Stimulated activated CD8-positive, alpha-beta memory T cell treated with anti-CD3 and anti-CD28 coated beads, Interleukin-4, amount 100 ng/mL, for 48 hours (primary cell): ENCODE measurements at regions not wholly inside any gene's neighbourhood (a gene's known extent, or its start where the extent isn't known, plus 50 kb on each side); places are given as distances from the start of the nearest gene placed in this dataset.
"Not testable (repeated sequence)": the region's sequence is repeated elsewhere in the genome, so short reads cannot be mapped to it uniquely, and the experiment has no call there.

Source experiments
- DNase-seq: peaks from one replicate; pipeline ENCODE4 v3.0.0-alpha.2; 2020

DNA sequence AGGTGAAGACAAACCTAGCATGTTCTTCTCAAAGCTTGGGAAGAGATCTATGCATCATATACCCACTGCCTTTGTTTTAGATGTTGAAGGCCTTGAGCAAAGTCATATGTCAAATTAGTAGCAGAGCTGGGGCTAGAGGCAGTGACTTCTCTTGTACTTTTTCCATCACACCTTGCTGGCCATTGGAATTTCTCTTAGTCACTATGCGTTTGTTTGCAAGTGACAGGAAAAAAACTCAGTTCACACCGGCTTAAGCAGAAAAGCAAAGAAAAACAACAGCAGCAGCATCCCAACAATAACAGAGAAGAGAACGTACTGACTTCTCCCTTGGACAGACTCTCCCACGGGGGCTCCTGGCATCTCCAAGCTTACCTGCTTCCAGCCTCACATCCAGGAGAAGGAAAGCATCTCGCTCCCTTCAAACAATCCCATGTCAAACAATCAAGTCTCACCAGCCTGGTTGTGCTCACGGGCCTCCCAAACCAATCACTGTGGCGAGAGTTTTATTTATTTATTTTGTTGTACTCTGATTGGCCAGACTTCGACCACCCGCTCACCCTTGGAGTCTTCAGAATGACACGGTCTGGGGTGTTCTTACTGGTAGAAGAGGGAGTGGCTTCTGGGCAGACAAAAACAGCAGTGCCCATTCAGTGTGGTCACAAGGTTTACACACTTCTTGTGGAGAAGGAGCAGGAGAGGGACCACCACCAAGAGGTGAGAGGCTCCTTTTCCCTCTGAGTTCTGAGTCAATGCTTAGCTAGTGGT lies 83.8 kb upstream of the STC2 start:
- DNase-seq = no peak

DNA sequence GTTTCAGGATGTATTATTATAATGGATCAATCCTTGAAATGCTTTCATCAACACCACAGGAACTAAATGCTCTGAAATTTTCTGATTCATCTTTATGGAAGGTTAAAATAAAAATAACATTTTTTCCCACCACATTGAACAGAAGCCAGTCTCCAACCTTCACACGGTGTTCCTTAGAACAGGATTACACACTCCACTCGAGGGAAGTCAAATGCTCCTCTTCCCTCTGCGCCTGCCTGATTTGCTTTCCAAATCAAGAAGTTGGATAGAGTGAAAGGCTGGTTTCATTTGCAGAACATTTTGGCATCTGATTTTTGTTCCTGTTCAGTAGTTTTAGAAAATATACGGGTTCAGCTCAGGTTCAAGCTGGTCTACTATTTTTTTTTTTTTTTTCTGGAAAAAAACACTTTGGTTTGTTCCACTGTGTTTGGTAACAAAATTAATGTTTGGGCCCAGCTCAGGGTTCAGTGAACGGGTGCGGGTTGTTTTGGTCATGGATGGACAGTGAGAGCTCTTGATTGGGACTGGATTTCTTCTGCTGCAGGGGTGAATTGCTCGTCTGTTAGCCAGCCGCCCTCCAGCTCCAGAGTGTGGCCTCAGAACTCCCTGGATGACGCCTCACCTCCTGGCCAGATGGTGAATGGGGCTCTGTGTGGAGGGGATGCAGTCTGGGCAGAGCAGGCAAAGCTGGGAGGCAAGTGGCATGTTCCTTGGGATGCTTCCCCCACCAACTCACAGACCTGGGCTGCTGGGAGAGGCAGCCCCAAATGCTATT lies 82.4 kb upstream of the STC2 start:
- DNase-seq = no peak

DNA sequence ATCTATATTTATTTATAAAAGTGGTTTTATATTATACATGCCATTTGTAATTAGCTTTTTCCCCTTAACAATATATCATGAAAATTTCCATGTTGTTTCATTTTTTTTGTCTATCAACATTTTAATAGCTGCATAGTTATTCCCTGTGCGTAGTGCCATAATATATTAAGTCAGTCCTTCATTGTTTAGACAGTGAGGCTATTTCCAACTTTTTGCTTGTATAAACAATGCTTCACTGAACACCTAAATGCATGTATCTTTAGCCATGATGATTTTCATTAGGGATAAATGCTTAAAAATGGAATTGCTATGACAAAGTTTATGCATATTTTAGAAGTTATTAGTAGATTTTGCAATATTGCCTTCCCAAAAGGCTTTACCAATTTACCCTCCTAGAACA lies 80.7 kb upstream of the STC2 start:
- no peak for DNase-seq

DNA sequence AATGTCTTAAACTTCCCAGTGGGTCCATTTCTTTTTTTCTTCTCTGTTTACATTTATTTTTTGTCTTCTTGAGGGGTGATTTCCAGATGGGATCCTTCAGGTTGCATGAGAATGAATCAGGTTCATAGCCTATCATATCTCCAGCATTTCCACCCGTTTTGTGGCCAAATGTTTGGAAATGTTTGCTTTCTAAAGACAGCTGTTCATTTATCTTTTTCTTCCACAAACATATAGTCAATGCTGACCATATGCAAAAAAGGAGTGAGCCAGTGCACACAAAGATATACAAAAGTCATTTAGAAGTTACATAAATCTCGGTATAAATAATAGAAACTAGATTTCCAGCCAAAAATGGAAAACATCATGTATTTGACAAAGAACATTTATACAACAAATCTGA lies 71.6 kb upstream of the STC2 start:
- DNase-seq = no peak

DNA sequence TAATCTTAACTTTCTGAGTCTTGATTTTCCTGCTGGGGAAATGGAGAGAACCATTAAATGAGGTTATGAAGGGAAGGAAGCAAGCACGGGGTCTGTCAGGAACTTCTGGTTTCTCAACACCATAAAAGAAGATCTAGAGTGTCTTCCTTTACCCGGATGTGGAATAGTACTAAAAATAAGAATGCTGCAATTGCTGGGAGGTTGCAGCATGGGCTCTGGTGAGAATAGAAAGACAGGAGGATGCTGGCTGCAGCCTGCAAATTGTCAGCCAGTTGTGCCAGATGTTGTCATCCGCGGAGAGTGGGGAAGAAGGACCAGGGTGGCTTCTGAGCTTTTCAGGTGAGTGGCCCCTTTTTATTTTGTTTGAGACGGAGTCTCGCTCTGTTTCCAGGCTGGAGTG lies 69.3 kb upstream of the STC2 start:
- no peak for DNase-seq

DNA sequence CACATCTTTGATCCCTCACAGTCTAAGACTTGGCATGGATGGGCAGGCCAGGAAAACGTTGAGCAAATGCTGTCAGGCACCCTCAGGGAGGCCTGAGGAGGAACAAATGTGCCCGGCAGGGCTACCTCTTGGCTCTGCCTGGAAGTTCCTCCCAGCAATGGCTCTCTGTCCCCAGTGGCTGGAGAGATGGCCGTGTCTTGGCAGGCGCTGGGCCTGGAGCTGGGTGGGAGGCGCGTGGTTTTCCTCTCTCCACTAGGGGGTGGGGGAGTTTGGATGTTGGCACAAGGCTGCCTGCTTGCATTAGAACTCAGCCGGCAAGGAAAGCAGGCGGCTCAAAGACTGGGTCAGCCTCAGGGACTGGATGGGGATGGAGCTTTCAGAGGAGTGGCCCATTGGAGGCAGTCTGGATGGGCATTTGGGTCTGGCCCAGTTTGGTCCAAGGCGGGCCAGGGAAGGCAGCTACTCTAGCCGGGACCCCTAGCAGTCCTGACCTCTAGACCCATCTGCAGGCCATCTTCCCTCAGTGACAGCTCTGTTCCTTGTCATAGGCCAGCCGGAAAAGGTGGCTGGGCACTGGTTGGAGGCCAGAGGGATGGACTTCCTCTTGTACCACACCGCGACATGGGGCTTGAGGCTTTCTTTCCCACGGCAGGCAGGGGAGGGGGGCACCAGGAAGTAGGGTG lies 68.2 kb upstream of the STC2 start:
- DNase-seq = no peak

DNA sequence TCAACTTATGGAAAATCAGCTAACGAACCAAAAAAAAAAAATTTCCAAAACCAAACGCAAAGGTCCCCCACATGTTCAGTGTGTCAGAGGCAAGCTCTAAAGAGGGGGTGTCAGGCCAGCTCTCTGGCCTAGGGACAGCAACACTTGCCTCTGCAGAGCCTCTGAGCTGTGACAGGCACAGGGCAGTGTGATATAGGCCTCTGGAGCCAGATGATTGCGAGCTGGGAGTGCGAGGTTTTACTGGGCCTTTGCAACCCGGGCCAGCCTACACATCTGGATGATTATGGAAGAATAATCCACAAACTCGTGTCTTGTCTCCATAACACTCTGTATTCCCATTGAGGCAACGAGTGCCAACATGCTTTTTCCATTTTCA lies 67.7 kb upstream of the STC2 start:
- no peak for DNase-seq

DNA sequence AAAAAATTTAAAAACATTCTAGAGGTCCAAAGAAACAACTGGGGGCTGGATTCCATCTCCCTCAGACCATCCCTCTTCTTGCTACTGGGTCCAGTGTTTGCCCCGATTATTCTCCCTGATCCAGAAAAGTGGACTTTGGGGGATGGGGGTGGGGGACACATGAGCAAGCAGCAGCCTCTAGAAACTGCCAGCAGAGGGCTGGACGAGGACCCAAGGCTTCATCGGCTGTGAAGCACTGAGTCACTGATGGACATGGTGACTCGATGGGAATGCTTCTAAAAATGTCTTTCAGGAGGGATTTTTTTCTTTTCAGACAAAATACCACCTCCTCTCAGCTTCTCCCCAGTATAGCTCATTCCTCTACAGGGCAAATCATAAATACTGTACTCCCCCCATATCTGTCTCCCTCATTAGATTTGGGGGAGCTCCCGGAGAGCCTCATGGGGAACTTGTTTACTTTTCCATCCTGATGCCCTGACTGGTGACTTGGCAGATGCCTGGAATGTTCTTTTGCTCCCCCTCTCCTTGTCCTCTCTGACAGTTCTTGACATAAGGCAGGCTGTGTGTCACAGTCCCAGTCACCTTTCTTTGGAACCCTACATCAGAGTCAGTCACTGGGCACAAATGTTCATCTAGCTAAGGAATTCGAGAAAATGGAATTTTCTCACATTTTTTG lies 67.2 kb upstream of the STC2 start:
- no peak for DNase-seq

DNA sequence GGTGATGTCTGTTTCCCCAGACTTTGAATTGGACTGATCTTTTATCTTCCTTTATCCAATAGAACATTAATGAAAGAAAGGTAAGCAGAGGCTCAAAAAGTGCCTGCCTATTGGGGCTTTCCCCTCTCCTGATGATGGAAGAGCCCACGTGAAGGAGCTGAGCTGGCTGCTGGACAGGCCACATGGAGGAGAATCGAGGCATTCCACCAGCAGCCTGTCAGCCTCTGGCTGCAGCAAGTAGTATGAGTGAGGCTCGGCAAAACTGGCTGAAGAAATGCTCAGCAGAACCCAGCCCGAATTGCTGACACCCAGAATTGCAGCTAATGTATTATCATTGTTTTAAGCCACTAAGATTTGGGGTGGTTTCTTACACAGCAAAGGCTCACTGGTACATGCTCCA lies 66.5 kb upstream of the STC2 start:
- no peak for DNase-seq

DNA sequence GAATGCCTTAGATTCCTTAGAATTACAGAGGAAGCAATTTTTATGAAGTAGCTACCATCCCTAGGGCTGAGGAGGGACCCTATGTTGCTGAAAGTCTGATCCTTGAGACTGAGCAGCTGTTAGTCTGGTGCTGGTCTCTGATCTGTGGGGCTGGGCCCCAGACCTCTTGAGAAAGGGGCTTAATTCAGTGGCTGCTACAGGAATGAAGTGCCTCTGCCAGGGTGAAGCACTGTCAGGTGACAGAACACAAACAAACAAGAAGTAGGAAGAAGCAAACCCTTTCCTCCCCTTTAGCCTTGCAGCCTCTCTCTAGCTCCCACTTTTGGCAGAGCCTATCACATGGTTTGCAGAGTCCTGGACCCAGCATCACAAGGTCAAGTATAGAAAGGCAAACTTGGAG lies 64.0 kb upstream of the STC2 start:
- no peak for DNase-seq

DNA sequence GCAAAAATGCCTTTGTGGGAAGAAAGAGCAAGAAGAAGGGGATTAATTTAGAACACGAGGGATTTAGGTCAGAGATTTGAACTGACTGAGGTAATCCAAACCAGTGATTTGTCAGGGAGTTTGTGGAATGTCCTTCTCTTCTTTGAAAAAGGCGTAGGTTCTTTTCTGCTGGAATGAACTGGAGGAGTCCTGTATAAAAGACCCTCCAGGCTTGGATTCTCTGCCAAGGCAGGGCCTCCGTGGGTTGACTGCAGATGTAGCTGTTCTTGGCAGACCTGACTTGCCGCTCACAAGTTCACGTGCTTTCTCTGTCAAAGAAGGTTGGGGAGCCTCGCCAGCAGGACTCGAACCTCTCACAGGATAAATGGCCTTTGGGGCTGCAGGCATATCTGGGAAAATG lies 62.8 kb upstream of the STC2 start:
- no peak for DNase-seq

DNA sequence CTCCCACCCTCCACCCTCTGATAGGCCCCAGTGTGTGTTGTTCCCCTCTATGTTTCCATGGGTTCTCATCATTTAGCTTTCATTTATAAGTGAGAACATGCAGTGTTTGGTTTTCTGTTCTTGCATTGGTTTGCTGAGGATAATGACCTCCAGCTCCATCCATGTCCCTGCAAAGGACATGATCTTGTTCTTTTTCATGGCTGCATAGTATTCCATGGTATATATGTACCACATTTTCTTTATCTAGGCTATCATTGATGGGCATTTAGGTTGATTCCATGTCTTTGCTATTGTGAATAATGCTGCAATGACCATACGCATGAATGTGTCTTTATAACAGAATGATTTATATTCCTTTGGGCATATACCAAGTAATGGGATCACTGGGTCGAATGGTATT lies 59.1 kb upstream of the STC2 start:
- not testable (repeated sequence) for DNase-seq

DNA sequence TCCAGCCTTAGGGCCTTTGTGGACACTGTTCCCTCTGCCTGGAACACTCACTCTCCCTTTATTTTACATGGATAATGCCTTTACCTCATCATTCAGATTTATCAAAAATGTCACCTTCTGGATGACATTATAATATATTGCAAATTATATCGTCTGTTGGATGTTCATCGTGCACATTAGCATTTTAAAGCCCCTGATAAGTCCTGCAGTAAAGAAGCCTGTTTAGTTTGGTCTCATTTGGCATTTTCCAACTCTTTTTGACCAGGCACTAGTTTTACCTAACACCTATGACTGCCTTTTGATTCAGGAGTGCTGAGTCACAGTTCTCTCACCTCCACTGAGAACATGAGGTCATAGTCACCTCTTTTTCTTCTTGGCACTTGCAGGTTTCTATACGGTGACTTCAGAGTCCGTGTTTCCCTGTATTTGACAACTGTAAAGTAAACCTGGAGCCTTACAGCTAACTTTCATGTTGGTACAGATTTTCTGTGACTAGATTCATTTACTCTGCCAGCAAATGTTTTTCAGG lies 57.7 kb upstream of the STC2 start:
- DNase-seq = no peak

DNA sequence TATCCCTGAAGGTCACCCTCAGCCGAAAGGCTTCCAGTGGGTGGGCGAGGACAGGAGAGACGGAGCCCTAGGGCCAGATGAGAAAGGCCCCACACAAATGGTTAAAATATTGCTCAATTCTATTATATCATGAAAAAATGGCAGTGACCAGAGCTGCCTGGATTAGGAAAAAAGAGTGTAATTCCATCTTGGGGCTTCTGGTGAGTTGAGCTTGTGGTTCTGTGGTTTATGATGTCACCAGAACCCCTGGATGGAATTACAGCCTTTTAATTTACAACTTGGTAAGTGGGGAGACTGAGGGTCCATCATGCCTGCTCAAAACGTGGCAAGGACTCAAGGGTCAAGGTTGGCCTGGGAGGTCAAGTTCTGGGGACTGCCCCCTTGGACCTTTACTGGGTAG lies 55.5 kb upstream of the STC2 start:
- DNase-seq = no peak

DNA sequence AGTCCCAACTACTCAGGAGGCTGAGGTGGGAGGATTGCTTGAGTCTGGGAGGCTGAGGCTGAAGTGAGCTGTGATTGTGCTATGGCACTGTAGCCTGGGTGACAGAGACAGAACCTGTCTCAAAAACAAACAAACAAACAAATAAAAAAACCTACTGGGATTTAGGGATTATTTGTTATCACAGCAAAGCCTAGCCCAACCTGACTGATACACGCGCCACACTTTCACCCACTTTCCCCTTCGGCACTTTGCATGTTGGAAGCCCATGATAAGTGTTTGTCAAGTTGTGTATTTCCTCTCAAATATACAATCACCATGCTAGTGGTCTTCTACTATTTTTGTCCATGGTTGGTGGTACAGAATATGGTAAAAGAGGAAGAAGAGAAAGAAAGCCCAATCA lies 50.5 kb upstream of the STC2 start:
- no peak for DNase-seq
